ENCODE measurements at regions not wholly inside any gene's neighbourhood (a gene's known extent, or its start where the extent isn't known, plus 50 kb on each side); places are given as distances from the start of the nearest gene placed in this dataset.

- TF ChIP-seq TAF1 (IDR thresholded peaks at IDR 0.05; ENCODE audit: borderline replicate concordance, low read depth, low read length) = no peak
- no peak for TF ChIP-seq EZH2phosphoT487 (IDR thresholded peaks at IDR 0.05; ENCODE audit: borderline replicate concordance, low read depth)
- no peak for TF ChIP-seq CTCF (IDR thresholded peaks at IDR 0.05)
- TF ChIP-seq NFIC (IDR thresholded peaks at IDR 0.05; ENCODE audit: borderline replicate concordance) = no peak
- TF ChIP-seq POLR2AphosphoS5 (IDR thresholded peaks at IDR 0.05; ENCODE audit: low read depth, low read length) = no peak
These were observed 111.3 kb upstream of the FOXQ1 start for GRCh38 chr6:1200409-1201101.

Measured in SK-N-SH (cell line).